ENCODE measurements at regions not wholly inside any gene's neighbourhood (a gene's known extent, or its start where the extent isn't known, plus 50 kb on each side); places are given as distances from the start of the nearest gene placed in this dataset.

DNA sequence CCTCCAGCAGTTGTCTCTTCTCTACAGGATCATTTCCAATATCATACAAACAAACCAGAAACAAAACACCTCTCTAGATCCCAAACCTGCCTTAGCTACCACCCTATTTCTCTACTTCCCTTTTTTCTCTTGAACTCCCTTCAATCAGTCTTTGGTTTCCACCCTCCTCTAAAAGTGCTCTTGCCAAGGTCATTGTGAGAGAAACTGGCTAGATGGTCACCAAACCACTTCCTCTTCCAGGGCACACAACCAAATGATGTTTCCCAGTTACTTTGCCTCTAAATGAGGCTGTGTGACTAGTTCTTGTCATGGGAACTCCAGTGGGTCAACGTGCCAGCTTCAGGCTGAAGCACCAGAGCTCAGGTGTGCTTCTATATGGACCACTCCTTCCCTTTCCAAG lies 85.8 kb upstream of the ARMC2 start:
- H3K27me3 ChIP-seq, result peaks cover 53% of the 10 kb centered on the region
- DNase-seq (ENCODE audit: low spot score), result no peak
- H3F3A ChIP-seq (ENCODE audit: low read depth), result peaks cover under 1% of the 10 kb centered on the region
- peaks cover 6% of the 10 kb centered on the region for H4K20me1 ChIP-seq (ENCODE audit: low read depth)
- TF ChIP-seq EZH2phosphoT487 (IDR thresholded peaks at IDR 0.05) (no peak), EZH2 (IDR thresholded peaks at IDR 0.05) (no peak)
- TF ChIP-seq, protein P1, sequence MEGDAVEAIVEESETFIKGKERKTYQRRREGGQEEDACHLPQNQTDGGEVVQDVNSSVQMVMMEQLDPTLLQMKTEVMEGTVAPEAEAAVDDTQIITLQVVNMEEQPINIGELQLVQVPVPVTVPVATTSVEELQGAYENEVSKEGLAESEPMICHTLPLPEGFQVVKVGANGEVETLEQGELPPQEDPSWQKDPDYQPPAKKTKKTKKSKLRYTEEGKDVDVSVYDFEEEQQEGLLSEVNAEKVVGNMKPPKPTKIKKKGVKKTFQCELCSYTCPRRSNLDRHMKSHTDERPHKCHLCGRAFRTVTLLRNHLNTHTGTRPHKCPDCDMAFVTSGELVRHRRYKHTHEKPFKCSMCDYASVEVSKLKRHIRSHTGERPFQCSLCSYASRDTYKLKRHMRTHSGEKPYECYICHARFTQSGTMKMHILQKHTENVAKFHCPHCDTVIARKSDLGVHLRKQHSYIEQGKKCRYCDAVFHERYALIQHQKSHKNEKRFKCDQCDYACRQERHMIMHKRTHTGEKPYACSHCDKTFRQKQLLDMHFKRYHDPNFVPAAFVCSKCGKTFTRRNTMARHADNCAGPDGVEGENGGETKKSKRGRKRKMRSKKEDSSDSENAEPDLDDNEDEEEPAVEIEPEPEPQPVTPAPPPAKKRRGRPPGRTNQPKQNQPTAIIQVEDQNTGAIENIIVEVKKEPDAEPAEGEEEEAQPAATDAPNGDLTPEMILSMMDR (IDR thresholded peaks at IDR 0.05), result no peak
- no peak overlapping the region for H3K9ac ChIP-seq
- no peak overlapping the region for H3K27ac Mint-ChIP-seq
- no peak overlapping the region for H3K27ac ChIP-seq
- no peaks in the 10 kb centered on the region for H3K4me1 ChIP-seq
- no peak overlapping the region for H2AFZ ChIP-seq (replicated peaks)
- H3K79me2 ChIP-seq (ENCODE audit: low read depth), result no peaks in the 10 kb centered on the region
- no peak overlapping the region for H3K4me3 Mint-ChIP-seq
- H3K36me3 ChIP-seq, result no peaks in the 10 kb centered on the region
- H3K27me3 Mint-ChIP-seq (ENCODE audit: insufficient read depth, low read depth), result peaks cover 12% of the 10 kb centered on the region
- H3K4me1 Mint-ChIP-seq, result peaks cover 8% of the 10 kb centered on the region
- no peaks in the 10 kb centered on the region for H3K9me3 Mint-ChIP-seq
- no peaks in the 10 kb centered on the region for H3K9me3 ChIP-seq (ENCODE audit: low read depth)
- no peak overlapping the region for H3K4me3 ChIP-seq
- no peaks in the 10 kb centered on the region for H3K36me3 Mint-ChIP-seq
- H3K4me2 ChIP-seq, result no peak overlapping the region

DNA sequence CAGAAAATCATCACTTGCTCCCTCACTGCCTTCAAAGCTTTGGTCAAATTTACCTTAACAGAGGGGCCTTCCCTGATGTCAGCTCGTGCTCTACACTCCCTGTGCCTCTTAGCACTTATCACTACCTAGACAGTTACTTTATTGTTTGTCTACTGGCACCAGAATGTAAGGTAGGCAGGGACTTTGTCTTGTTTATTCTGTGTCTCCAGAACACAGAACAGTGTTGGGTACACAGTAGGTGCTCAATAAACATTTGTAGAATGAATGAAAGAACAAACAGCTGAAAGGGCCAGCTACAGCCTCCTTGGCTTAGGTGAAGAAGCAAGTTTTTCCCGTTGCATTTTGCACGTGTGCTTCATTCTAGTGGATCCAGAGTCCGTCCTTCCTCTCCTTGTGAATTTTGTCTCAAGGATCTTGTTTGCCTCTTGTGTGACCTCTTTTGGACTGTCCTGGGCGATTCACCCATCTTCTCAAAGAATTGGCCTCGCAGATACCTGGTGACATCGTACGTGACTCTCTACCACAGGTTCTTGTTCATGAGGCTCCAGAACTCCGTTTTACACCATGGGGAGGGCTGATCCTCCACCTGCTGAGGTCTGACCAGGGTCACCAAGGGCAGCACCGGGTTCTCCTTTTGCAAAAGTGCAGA lies 84.2 kb upstream of the ARMC2 start:
- no peak overlapping the region for H2AFZ ChIP-seq (replicated peaks)
- peaks cover 22% of the 10 kb centered on the region for H4K20me1 ChIP-seq (ENCODE audit: low read depth)
- no peaks in the 10 kb centered on the region for H3K9me3 ChIP-seq (ENCODE audit: low read depth)
- no peak overlapping the region for H3K4me3 ChIP-seq
- H3K4me1 ChIP-seq, result peaks cover 12% of the 10 kb centered on the region
- no peak overlapping the region for H3K27ac Mint-ChIP-seq
- H3K9ac ChIP-seq, result no peak overlapping the region
- TF ChIP-seq EZH2 (IDR thresholded peaks at IDR 0.05) (no peak), EZH2phosphoT487 (IDR thresholded peaks at IDR 0.05) (no peak)
- TF ChIP-seq, protein P1 (IDR thresholded peaks at IDR 0.05), result no peak
- H3K79me2 ChIP-seq (ENCODE audit: low read depth), result no peaks in the 10 kb centered on the region
- no peak for DNase-seq (ENCODE audit: low spot score)
- H3K4me2 ChIP-seq, result no peak overlapping the region
- H3K4me3 Mint-ChIP-seq, result no peak overlapping the region
- H3K36me3 ChIP-seq, result no peaks in the 10 kb centered on the region
- peaks cover 20% of the 10 kb centered on the region for H3K4me1 Mint-ChIP-seq
- H3K9me3 Mint-ChIP-seq, result no peaks in the 10 kb centered on the region
- peaks cover 15% of the 10 kb centered on the region for H3F3A ChIP-seq (ENCODE audit: low read depth)
- H3K27ac ChIP-seq, result no peak overlapping the region
- H3K36me3 Mint-ChIP-seq, result no peaks in the 10 kb centered on the region
- peaks cover 65% of the 10 kb centered on the region for H3K27me3 ChIP-seq
- peaks cover 12% of the 10 kb centered on the region for H3K27me3 Mint-ChIP-seq (ENCODE audit: insufficient read depth, low read depth)

GRCh38 chr6:108764580-108764950 lies 83.7 kb upstream of the ARMC2 start:
- Histone ChIP-seq H3K9ac (no peak overlapping the region), H3K4me2 (no peak overlapping the region), H4K20me1 (ENCODE audit: low read depth) (peaks cover 22% of the 10 kb centered on the region), H3K9me3 (ENCODE audit: low read depth) (no peaks in the 10 kb centered on the region), H3K27me3 (peaks cover 70% of the 10 kb centered on the region), H3K79me2 (ENCODE audit: low read depth) (no peaks in the 10 kb centered on the region), H3K4me1 (peaks cover 12% of the 10 kb centered on the region), H3K27ac (no peak overlapping the region), H3K4me3 (no peak overlapping the region), H2AFZ (replicated peaks) (no peak overlapping the region), H3K36me3 (no peaks in the 10 kb centered on the region), H3F3A (ENCODE audit: low read depth) (peaks cover 15% of the 10 kb centered on the region)
- Mint-ChIP-seq H3K36me3 (no peaks in the 10 kb centered on the region), H3K9me3 (no peaks in the 10 kb centered on the region), H3K27me3 (ENCODE audit: insufficient read depth, low read depth) (peaks cover 12% of the 10 kb centered on the region), H3K4me1 (peaks cover 20% of the 10 kb centered on the region), H3K4me3 (no peak overlapping the region), H3K27ac (no peak overlapping the region)
- DNase-seq (ENCODE audit: low spot score), result no peak
- TF ChIP-seq EZH2 (IDR thresholded peaks at IDR 0.05), result no peak
- TF ChIP-seq, protein P1 (IDR thresholded peaks at IDR 0.05), result no peak
- TF ChIP-seq EZH2phosphoT487 (IDR thresholded peaks at IDR 0.05), result no peak

All from neural progenitor cell (in vitro differentiated cells).